ENCODE measurements at regions not wholly inside any gene's neighbourhood (a gene's known extent, or its start where the extent isn't known, plus 50 kb on each side); places are given as distances from the start of the nearest gene placed in this dataset.

DNA sequence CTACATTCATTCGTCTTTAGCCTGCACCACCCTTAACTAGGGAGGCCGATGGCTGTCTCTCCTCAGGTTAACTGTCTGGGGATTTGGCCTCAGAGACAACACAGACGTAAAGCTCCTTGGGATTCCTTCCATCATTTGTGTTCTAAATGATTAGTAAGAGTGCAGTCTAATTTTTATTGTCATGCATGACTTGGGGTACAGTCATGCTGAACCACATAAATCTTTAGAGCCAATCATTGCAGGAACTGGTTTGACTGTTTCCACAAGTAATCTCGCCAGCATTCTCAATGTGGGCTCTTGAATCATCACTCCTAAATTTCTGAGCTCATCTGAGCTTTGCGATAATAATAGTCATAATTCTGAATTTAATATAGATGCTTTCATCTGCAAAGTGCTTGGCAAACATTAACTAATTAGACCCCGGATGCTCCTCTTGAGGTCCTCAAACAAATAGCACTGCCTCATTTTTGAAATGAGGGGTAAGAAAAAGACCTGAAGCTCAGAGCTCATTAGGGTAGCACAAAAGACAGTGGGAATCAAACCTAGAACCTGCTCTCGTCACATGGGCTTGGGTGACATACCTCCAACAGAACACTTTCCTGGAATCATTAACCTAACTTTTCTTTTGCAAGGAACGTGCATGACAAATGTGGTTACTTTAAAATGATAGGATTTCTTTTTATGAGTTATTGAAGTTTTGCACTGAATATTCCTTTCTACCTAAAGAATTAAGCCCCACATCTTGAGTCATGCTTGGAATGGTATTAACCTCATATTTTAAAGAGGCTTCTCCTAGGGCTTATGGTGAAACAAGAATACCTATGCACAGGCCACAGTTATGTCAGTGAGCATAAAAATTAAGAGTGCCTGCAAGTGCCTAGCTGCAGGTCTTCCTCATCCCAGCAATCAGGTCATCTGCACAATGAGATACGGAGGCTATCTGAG lies 118.9 kb upstream of the NRP1 start:
- Histone ChIP-seq H3K36me3 (ENCODE audit: control insufficient read depth in 2 of 4, insufficient read depth in 4 of 4, low read length in 3 of 4) (no peaks in the 10 kb centered on the region), H3K18ac (ENCODE audit: extremely low read depth, low read length) (no peak overlapping the region), H3K27ac (ENCODE audit: low read depth, low read length) (no peak overlapping the region), H2BK120ac (replicated peaks; ENCODE audit: low read depth, low read length) (no peak overlapping the region), H2BK5ac (ENCODE audit: low read depth, low read length) (no peak overlapping the region), H3K79me2 (ENCODE audit: control insufficient read depth in 1 of 2, insufficient read depth in 2 of 2, low read length in 2 of 2) (no peaks in the 10 kb centered on the region), H3K79me1 (ENCODE audit: low read depth, low read length) (no peaks in the 10 kb centered on the region), H3K9ac (replicated peaks in 1 of 4; ENCODE audit: extremely low read depth in 1 of 4, low read depth in 3 of 4, low read length in 3 of 4) (no peak overlapping the region), H4K5ac (ENCODE audit: insufficient read length, low read depth, low read length) (no peak overlapping the region), H4K20me1 (replicated peaks in 1 of 2; ENCODE audit: control insufficient read depth in 1 of 2, insufficient read depth in 2 of 2, low read length in 2 of 2) (peaks cover 0 to 3% of the 10 kb centered on the region in 2 experiments), H2AK5ac (ENCODE audit: low read depth, low read length) (no peak overlapping the region), H3K56ac (replicated peaks; ENCODE audit: insufficient read length, low read depth, low read length) (no peak overlapping the region), H4K91ac (replicated peaks; ENCODE audit: insufficient read length, low read length) (no peak overlapping the region), H2BK12ac (ENCODE audit: low read depth, low read length) (no peak overlapping the region), H3K14ac (ENCODE audit: insufficient read length) (no peak overlapping the region), H3K9me3 (ENCODE audit: insufficient read depth in 2 of 2, low read depth in 1 of 2, low read length in 1 of 2) (no peaks in the 10 kb centered on the region), H3K4ac (replicated peaks; ENCODE audit: insufficient read length, low read depth, low read length) (no peak overlapping the region), H2AFZ (ENCODE audit: low read length) (no peak overlapping the region), H2BK15ac (ENCODE audit: low read length) (no peak overlapping the region), H3K4me2 (ENCODE audit: insufficient read depth in 1 of 2, low read depth in 2 of 2, low read length in 2 of 2) (no peak overlapping the region), H3K4me1 (replicated peaks in 1 of 4; ENCODE audit: control insufficient read depth in 3 of 4, insufficient read depth in 4 of 4, low read length in 3 of 4) (no peaks in the 10 kb centered on the region), H3K4me3 (ENCODE audit: extremely low read depth in 1 of 4, insufficient read depth in 2 of 4, low read depth in 3 of 4, low read length in 4 of 4) (no peak overlapping the region), H3K23me2 (ENCODE audit: low read depth, low read length) (peaks cover 3% of the 10 kb centered on the region; the same call in 1 of the 2 replicates), H4K8ac (ENCODE audit: extremely low read depth, insufficient read depth, low read length) (no peak overlapping the region), H3K23ac (ENCODE audit: insufficient read length) (no peak overlapping the region), H2BK20ac (ENCODE audit: low read length) (no peak overlapping the region), H3K27me3 (replicated peaks in 1 of 4; ENCODE audit: control insufficient read depth in 3 of 4, extremely low read depth in 1 of 4, insufficient read depth in 3 of 4, low read length in 3 of 4) (no peaks in the 10 kb centered on the region)
- TF ChIP-seq, protein P1, sequence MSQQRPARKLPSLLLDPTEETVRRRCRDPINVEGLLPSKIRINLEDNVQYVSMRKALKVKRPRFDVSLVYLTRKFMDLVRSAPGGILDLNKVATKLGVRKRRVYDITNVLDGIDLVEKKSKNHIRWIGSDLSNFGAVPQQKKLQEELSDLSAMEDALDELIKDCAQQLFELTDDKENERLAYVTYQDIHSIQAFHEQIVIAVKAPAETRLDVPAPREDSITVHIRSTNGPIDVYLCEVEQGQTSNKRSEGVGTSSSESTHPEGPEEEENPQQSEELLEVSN (IDR thresholded peaks at IDR 0.05) = no peak
- TF ChIP-seq POU5F1 (IDR thresholded peaks at IDR 0.05; ENCODE audit: low read depth, low read length) (no peak), SAP30 (IDR thresholded peaks at IDR 0.05; ENCODE audit: insufficient read depth, insufficient replicate concordance, low read length) (no peak), JUND (IDR thresholded peaks at IDR 0.05; ENCODE audit: low read length) (no peak), TCF12 (IDR thresholded peaks at IDR 0.05; ENCODE audit: low read depth, low read length) (no peak), BRCA1 (IDR thresholded peaks at IDR 0.05; ENCODE audit: low read depth, low read length) (no peak)
- ChIA-PET CTCF (ENCODE audit: partially characterized antibody) (no interaction called here), POLR2A (ENCODE audit: partially characterized antibody) (interaction anchor here (0.7 kb wide), 1 partner anchor 12 kb away, joined by 5 read pairs; no protein-coding TSS in a partner anchor)
- DNase-seq (ENCODE audit: low read depth in 1 of 2, low spot score in 2 of 2) = no peak
- whole genome bisulfite sequencing, 2 experiments (ENCODE audit: extremely low coverage in 1 of 2, insufficient coverage in 1 of 2, insufficient read length in 1 of 2, insufficient replicate concordance in 2 of 2, low coverage in 1 of 2, low lambda C conversion rate in 2 of 2, missing lambda C conversion rate in 1 of 2) = 91% methylated on average over 9 of the region's 9 CpGs; no CpG with 5 or more reads in 1 of the 2 experiments
- no peak for FAIRE-seq

All from H1 (cell line).